Keratinocyte (primary cell): ENCODE measurements at regions not wholly inside any gene's neighbourhood (a gene's known extent, or its start where the extent isn't known, plus 50 kb on each side); places are given as distances from the start of the nearest gene placed in this dataset.

Source experiments
- DNase-seq: peaks from one replicate; pipeline ENCODE4 v3.0.0-alpha.2; 2011; ENCODE audit warnings: low read depth, missing footprints, low spot score
- FAIRE-seq: peaks from 2 replicates; lab custom pipeline; 2011; peaks lifted over from hg19 to GRCh38; lab: Jason Lieb, UNC
- H2AFZ ChIP-seq: 2 replicates; pipeline ENCODE4 v1.6.0; 2012; ENCODE audit warnings: low read length, control low read depth, inconsistent platforms; ENCODE audit not compliant: control insufficient read depth
- H3K27ac ChIP-seq: 2 replicates; pipeline ENCODE4 v1.5.1; 2011; ENCODE audit warnings: low read length; ENCODE audit not compliant: control insufficient read depth, insufficient read depth
- H3K27me3 ChIP-seq: 3 replicates; pipeline ENCODE4 v1.6.0; 2011; ENCODE audit warnings: low read length; ENCODE audit not compliant: control insufficient read depth, insufficient read depth; ENCODE audit errors: extremely low read depth
- H3K36me3 ChIP-seq, 2 experiments: 2 replicates in 1 of 2; 3 replicates in 1 of 2; pipeline ENCODE4 v1.5.1; 2011; ENCODE audit warnings: low read length in 2 of 2, mild to moderate bottlenecking in 1 of 2; ENCODE audit not compliant: control insufficient read depth in 2 of 2, insufficient read depth in 2 of 2; ENCODE audit errors: extremely low read depth in 1 of 2
- H3K4me1 ChIP-seq: 3 replicates; pipeline ENCODE4 v1.5.1; 2011; ENCODE audit warnings: low read length; ENCODE audit not compliant: control insufficient read depth, insufficient read depth; ENCODE audit errors: extremely low read depth
- H3K4me2 ChIP-seq: 3 replicates; pipeline ENCODE4 v1.6.0; 2011; ENCODE audit warnings: low read depth, low read length; ENCODE audit not compliant: control insufficient read depth, insufficient read depth; ENCODE audit errors: extremely low read depth
- H3K4me3 ChIP-seq, 3 experiments: fragments of 200-600 bp in 1 of 3; sonication (generic) in 1 of 3; 2 replicates in 2 of 3; 3 replicates in 1 of 3; pipeline ENCODE4 v1.5.1; 2011 to 2016; ENCODE audit warnings: low read length in 3 of 3, mild to moderate bottlenecking in 3 of 3, control low read depth in 2 of 3, inconsistent platforms in 1 of 3, low read depth in 1 of 3, mixed read lengths in 1 of 3, mixed run types in 1 of 3, moderate library complexity in 1 of 3; ENCODE audit not compliant: control insufficient read depth in 2 of 3, insufficient read depth in 2 of 3; ENCODE audit errors: extremely low read depth in 1 of 3
- H3K79me2 ChIP-seq: 2 replicates; pipeline ENCODE4 v1.6.0; 2012; ENCODE audit warnings: low read length; ENCODE audit not compliant: control insufficient read depth, insufficient read depth
- H3K9ac ChIP-seq: 3 replicates; pipeline ENCODE4 v1.6.0; 2011; ENCODE audit warnings: low read length; ENCODE audit not compliant: control insufficient read depth, insufficient read depth; ENCODE audit errors: extremely low read depth
- H3K9me1 ChIP-seq: 3 replicates; pipeline ENCODE4 v1.6.0; 2011; ENCODE audit warnings: low read length; ENCODE audit not compliant: control insufficient read depth, insufficient read depth; ENCODE audit errors: extremely low read depth
- H3K9me3 ChIP-seq: 2 replicates; pipeline ENCODE4 v1.5.1; 2012; ENCODE audit warnings: low read depth, low read length; ENCODE audit not compliant: control insufficient read depth
- H4K20me1 ChIP-seq: 3 replicates; pipeline ENCODE4 v1.6.0; 2011; ENCODE audit warnings: low read length; ENCODE audit not compliant: control insufficient read depth, insufficient read depth; ENCODE audit errors: extremely low read depth
- CTCF ChIP-seq, 3 experiments: IDR thresholded peaks in 1 of 3; conservative IDR thresholded peaks in 1 of 3; optimal IDR thresholded peaks in 1 of 3; 2 replicates in 2 of 3; 3 replicates in 1 of 3; pipeline versions ENCODE3 to v1.5.1; 2011; ENCODE audit warnings: low read length in 3 of 3, mild to moderate bottlenecking in 3 of 3, moderate library complexity in 2 of 3, control low read depth in 1 of 3, inconsistent platforms in 1 of 3; ENCODE audit not compliant: insufficient read depth in 2 of 3; ENCODE audit errors: extremely low read depth in 1 of 3
- EZH2 ChIP-seq: IDR thresholded peaks from one replicate; pipeline ENCODE4 v1.6.1; 2012; ENCODE audit warnings: inconsistent platforms, mild to moderate bottlenecking, low read length, moderate library complexity
- dilution Hi-C: fragments of 300-500 bp; cut with MboI; formaldehyde crosslinking; loops from one replicate; pipeline ENCODE4 v1.7.0; 2020; ENCODE audit warnings: low sequenced_read_pairs; ENCODE audit not compliant: extremely low pct_ligation_motif_present

- H3K4me1 ChIP-seq, result peaks cover 5% of the 10 kb centered on the region
- H3K9me1 ChIP-seq, result no peaks in the 10 kb centered on the region
- no peak overlapping the region for H3K27ac ChIP-seq
- H3K9ac ChIP-seq, result no peak overlapping the region
- no peak overlapping the region for H2AFZ ChIP-seq
- H3K27me3 ChIP-seq, result no peaks in the 10 kb centered on the region
- no peaks in the 10 kb centered on the region for H3K79me2 ChIP-seq
- no peaks in the 10 kb centered on the region for H4K20me1 ChIP-seq
- dilution Hi-C loops, result no loop called here
- H3K9me3 ChIP-seq, result no peaks in the 10 kb centered on the region
- DNase-seq (no peak), FAIRE-seq (no peak)
- H3K4me3 ChIP-seq, result no peak overlapping the region
- TF ChIP-seq EZH2 (no peak), CTCF (optimal IDR thresholded peaks at IDR 0.05 in 1 of 3, IDR thresholded peaks at IDR 0.05 in 1 of 3, conservative IDR thresholded peaks at IDR 0.05 in 1 of 3; ENCODE audit: extremely low read depth in 1 of 3, insufficient read depth in 2 of 3, low read length in 3 of 3) (no peak)
- no peak overlapping the region for H3K4me2 ChIP-seq
- H3K36me3 ChIP-seq, result no peaks in the 10 kb centered on the region
Measured at GRCh38 chr12:5293773-5294172, 138.1 kb upstream of the NTF3 start.

GRCh38 chr12:5294274-5295070, 137.4 kb upstream of the NTF3 start:
- H3K9ac ChIP-seq, result no peak overlapping the region
- no peak overlapping the region for H3K27ac ChIP-seq
- H3K79me2 ChIP-seq, result no peaks in the 10 kb centered on the region
- H4K20me1 ChIP-seq, result no peaks in the 10 kb centered on the region
- no peaks in the 10 kb centered on the region for H3K9me3 ChIP-seq
- no peak overlapping the region for H3K4me3 ChIP-seq
- no peaks in the 10 kb centered on the region for H3K27me3 ChIP-seq
- H3K4me2 ChIP-seq, result no peak overlapping the region
- FAIRE-seq (no peak), DNase-seq (no peak)
- peaks cover 5% of the 10 kb centered on the region for H3K4me1 ChIP-seq
- H3K36me3 ChIP-seq, result no peaks in the 10 kb centered on the region
- TF ChIP-seq EZH2, result no peak
- TF ChIP-seq CTCF (optimal IDR thresholded peaks at IDR 0.05 in 1 of 3, IDR thresholded peaks at IDR 0.05 in 1 of 3, conservative IDR thresholded peaks at IDR 0.05 in 1 of 3; ENCODE audit: extremely low read depth in 1 of 3, insufficient read depth in 2 of 3, low read length in 3 of 3), result no peak
- no peaks in the 10 kb centered on the region for H3K9me1 ChIP-seq
- dilution Hi-C loops, result no loop called here
- H2AFZ ChIP-seq, result no peak overlapping the region
